IPS DF 6.9 (cell line): ENCODE measurements at regions not wholly inside any gene's neighbourhood (a gene's known extent, or its start where the extent isn't known, plus 50 kb on each side); places are given as distances from the start of the nearest gene placed in this dataset.

ENCODE experiments used
- DNase-seq: peaks from one replicate; pipeline ENCODE4 v3.0.0-alpha.2; 2013; ENCODE audit warnings: low read depth, low spot score
- H3K27ac ChIP-seq: one replicate; pipeline ENCODE4 v1.5.1; 2013; ENCODE audit warnings: low read length, control low read depth
- H3K27me3 ChIP-seq: 2 replicates; pipeline ENCODE4 v1.6.1; 2013; ENCODE audit warnings: mild to moderate bottlenecking, low read length; ENCODE audit not compliant: control insufficient read depth, insufficient read depth
- H3K36me3 ChIP-seq: 2 replicates; pipeline ENCODE4 v1.6.1; 2013; ENCODE audit warnings: low read length; ENCODE audit not compliant: control insufficient read depth, insufficient read depth
- H3K4me1 ChIP-seq: 2 replicates; pipeline ENCODE4 v1.6.1; 2013; ENCODE audit warnings: low read length; ENCODE audit not compliant: control insufficient read depth, insufficient read depth
- H3K4me3 ChIP-seq: 2 replicates; pipeline ENCODE4 v1.5.1; 2013; ENCODE audit warnings: mild to moderate bottlenecking, low read length
- H3K9me3 ChIP-seq: 2 replicates; pipeline ENCODE4 v1.6.1; 2013; ENCODE audit warnings: low read length, inconsistent platforms; ENCODE audit not compliant: control insufficient read depth, insufficient read depth
- WGBS: extraction: QIAGEN DNeasy Blood & Tissue Kit; methylation state at CpG from one replicate; pipeline ENCODE4 v1.1.7; 2013; ENCODE audit warnings: mixed read lengths, missing lambda C conversion rate; ENCODE audit not compliant: insufficient read length, insufficient coverage; 5-methylcytosine and 5-hydroxymethylcytosine counted together

DNA sequence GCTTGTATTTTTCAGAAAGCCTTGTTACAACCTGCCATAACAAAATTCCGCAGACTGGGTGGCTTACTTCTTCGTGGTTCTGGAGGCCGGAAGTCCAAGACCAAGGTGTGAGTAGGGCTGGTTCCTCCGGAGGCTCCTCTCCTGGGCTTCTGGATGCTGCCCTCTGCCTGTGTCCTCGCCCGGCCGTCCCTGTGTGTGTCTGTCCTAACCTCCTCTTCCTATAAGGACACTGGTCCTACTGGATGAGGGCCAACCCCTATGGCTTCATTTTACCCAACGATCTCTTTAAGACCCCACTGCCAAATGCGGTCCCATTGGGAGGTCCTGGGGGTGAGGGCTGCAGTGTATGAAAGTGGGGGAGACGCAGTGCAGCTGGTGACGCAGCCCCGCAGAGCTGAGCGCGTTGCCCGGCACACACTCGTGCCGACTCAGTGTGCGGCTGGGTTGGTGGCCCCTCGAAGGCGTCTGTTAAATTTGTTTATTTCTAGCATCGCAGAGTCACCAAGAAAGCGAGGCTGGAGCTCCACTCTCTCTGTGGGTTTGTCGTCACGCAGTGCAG is 116.7 kb downstream of the SOX1 start:
- no peak overlapping the region for H3K4me3 ChIP-seq
- no CpG with 5 or more reads among the region's 24 CpGs for WGBS
- no peaks in the 10 kb centered on the region for H3K4me1 ChIP-seq
- no peaks in the 10 kb centered on the region for H3K9me3 ChIP-seq
- H3K36me3 ChIP-seq = no peaks in the 10 kb centered on the region
- no peak for DNase-seq
- H3K27me3 ChIP-seq = no peaks in the 10 kb centered on the region
- no peak overlapping the region for H3K27ac ChIP-seq

DNA sequence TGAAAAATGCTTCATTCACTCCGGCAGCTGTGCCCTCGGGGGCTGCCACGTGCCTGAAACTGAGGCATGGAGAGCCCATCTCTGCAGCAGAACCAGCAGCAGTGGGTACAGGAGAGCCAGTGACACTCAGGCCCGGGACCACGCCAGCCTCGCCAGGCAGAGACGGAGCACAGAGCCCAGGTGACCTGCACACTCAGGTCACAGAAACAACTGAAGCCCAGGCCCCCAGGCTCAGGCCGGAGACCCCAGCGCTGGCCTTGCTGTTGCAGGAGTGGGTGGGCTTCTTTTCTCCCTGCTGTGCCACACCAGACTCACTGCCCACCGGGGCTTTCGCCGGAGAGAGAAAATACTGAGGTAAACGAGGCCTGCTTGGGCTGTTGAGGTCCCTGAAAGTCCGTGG is 117.3 kb downstream of the SOX1 start:
- WGBS = no CpG with 5 or more reads among the region's 14 CpGs
- H3K27me3 ChIP-seq = no peaks in the 10 kb centered on the region
- H3K9me3 ChIP-seq = no peaks in the 10 kb centered on the region
- no peak for DNase-seq
- no peak overlapping the region for H3K4me3 ChIP-seq
- no peaks in the 10 kb centered on the region for H3K36me3 ChIP-seq
- no peaks in the 10 kb centered on the region for H3K4me1 ChIP-seq
- no peak overlapping the region for H3K27ac ChIP-seq

DNA sequence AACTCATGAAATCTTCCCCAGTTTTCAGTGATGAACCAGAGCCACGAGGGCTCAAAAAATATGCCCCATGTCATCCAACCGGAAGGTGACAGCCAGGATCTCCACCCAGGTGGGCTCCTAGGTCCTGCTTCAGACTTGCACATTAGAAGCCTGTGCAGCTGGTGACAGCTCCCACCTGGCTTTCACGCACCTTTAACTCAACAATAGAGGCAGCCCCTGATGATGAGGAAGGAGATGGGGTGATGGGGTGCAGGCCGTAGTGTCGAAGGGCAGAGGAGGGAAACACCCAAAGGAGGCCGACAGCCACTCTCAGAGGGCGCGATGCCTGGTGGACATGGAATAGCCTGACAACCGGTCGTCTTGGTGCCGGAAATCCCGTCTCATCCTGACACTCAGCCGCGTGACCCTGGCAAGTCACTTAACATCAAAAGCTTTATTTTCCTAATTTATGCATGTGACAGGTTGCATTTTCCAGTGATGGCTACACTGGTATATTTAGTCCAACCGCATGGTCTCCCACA is 118.0 kb downstream of the SOX1 start:
- no CpG with 5 or more reads among the region's 15 CpGs for WGBS
- H3K4me1 ChIP-seq = no peaks in the 10 kb centered on the region
- H3K9me3 ChIP-seq = no peaks in the 10 kb centered on the region
- H3K27ac ChIP-seq = no peak overlapping the region
- H3K4me3 ChIP-seq = no peak overlapping the region
- H3K27me3 ChIP-seq = no peaks in the 10 kb centered on the region
- no peak for DNase-seq
- H3K36me3 ChIP-seq = no peaks in the 10 kb centered on the region

DNA sequence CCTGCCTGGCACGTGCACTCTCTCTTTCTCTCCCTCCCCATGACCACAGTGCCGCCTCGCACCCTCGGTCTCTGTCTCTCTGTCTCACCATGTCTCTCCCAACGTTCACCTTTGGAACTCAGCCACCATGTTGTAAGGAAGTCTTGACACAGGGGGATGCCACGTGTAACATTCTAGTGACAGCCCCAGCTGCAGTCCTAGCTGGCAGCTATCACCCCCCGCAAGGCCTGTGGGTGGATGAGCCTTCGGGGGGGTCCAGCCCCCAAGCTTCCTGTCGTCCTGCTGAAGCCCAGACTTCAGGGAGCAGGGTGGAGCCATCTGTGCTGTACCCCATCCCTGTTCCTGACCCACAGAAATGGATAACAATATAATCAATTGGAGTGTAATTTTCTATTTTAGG is 118.5 kb downstream of the SOX1 start:
- H3K27ac ChIP-seq = no peak overlapping the region
- H3K9me3 ChIP-seq = no peaks in the 10 kb centered on the region
- no peaks in the 10 kb centered on the region for H3K27me3 ChIP-seq
- no peaks in the 10 kb centered on the region for H3K36me3 ChIP-seq
- no peaks in the 10 kb centered on the region for H3K4me1 ChIP-seq
- WGBS = no CpG with 5 or more reads among the region's 9 CpGs
- H3K4me3 ChIP-seq = no peak overlapping the region
- DNase-seq = no peak

- H3K9me3 ChIP-seq = no peaks in the 10 kb centered on the region
- WGBS = no CpG with 5 or more reads among the region's 6 CpGs
- DNase-seq = no peak
- H3K4me3 ChIP-seq = no peak overlapping the region
- no peaks in the 10 kb centered on the region for H3K27me3 ChIP-seq
- no peak overlapping the region for H3K27ac ChIP-seq
- H3K36me3 ChIP-seq = no peaks in the 10 kb centered on the region
- H3K4me1 ChIP-seq = no peaks in the 10 kb centered on the region
These were observed 119.1 kb downstream of the SOX1 start for GRCh38 chr13:112186091-112186490.

DNA sequence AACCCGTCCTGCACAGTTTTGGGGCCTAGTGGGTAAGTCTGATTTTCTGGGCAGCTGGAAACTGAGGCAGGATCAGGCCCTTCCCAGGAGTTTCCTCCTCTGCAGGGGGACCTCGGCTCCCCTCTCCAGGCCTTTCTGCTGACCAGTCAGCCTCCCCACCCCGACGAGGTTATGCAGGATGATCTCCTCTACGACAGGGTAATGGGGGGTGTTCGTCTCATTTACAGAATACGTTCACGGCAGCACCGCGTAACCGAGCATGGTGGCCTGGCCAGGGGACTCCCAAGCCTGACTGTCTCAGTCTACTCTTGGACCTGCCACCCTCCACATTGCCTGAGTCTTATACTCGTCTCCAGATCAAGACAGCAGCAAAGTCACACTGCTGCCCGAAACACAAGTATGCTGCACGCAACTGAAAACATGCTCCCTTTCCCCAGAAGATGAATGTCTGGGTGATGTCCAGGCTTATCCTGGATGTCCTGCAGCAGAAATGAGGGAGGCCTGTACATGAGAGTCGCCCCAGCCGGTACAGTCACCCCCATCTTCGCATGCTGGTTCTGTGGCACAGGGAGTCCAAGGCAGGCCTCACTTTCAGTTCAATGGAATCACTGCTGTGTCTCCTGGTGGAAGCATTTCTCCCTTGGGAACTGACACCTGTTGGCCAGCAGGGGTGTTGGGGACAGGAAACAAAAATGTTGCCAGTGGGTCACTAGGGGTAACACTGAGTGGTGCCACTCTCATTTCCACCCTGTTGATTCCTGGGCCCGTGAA is 120.8 kb downstream of the SOX1 start:
- Histone ChIP-seq H3K27me3 (no peaks in the 10 kb centered on the region), H3K9me3 (no peaks in the 10 kb centered on the region), H3K4me1 (no peaks in the 10 kb centered on the region), H3K4me3 (no peak overlapping the region), H3K36me3 (no peaks in the 10 kb centered on the region), H3K27ac (no peak overlapping the region)
- no peak for DNase-seq
- no CpG with 5 or more reads among the region's 18 CpGs for WGBS

GRCh38 chr13:112188298-112188610 is 121.3 kb downstream of the SOX1 start:
- no CpG with 5 or more reads among the region's 6 CpGs for WGBS
- Histone ChIP-seq H3K9me3 (no peaks in the 10 kb centered on the region), H3K4me3 (no peak overlapping the region), H3K4me1 (no peaks in the 10 kb centered on the region), H3K27me3 (no peaks in the 10 kb centered on the region), H3K27ac (no peak overlapping the region), H3K36me3 (no peaks in the 10 kb centered on the region)
- DNase-seq = no peak

DNA sequence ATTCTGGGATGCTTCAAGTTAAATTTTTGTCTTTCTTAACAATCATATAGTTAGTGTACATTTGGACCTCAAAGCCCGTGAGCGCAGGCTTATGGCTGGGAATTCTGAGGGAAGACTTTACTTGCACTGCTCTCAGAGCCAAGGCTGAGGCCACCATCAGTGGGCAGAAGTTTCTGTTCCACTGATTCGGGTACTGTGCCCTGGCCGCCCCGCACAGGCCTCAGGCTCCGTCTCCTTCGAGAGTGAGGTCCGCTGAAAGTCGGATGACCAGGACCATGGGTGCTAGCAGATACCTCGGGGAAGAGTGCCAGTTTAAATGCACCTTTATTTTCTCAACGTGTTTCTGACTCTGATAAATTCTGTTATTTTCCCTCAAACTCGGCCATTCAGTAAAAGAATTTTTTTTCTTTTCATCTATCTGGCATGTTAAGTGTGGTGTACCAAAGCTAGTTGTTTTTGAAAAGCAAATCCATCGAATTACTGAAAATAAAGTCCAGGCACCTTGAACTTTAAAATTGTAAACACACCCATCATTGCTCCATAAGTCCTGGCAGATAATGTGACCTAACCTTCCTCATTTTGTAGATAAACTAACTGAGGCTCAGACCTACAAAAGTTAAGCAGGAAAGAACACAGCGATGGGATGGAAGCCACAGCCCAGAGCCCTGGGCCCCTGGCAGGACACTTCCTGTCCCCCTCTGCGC is 126.7 kb downstream of the SOX1 start:
- no CpG with 5 or more reads among the region's 15 CpGs for WGBS
- Histone ChIP-seq H3K27ac (no peak overlapping the region), H3K27me3 (no peaks in the 10 kb centered on the region), H3K4me3 (no peak overlapping the region), H3K4me1 (no peaks in the 10 kb centered on the region), H3K36me3 (no peaks in the 10 kb centered on the region), H3K9me3 (no peaks in the 10 kb centered on the region)
- DNase-seq = no peak

- no peaks in the 10 kb centered on the region for H3K27me3 ChIP-seq
- no peaks in the 10 kb centered on the region for H3K9me3 ChIP-seq
- no peaks in the 10 kb centered on the region for H3K36me3 ChIP-seq
- no peak overlapping the region for H3K4me3 ChIP-seq
- no peak for DNase-seq
- no peak overlapping the region for H3K27ac ChIP-seq
- H3K4me1 ChIP-seq = no peaks in the 10 kb centered on the region
- no CpG with 5 or more reads among the region's 22 CpGs for WGBS
These were observed 127.2 kb downstream of the SOX1 start for GRCh38 chr13:112194167-112194530.

GRCh38 chr13:112194579-112194978 is 127.6 kb downstream of the SOX1 start:
- WGBS = no CpG with 5 or more reads among the region's 31 CpGs
- no peaks in the 10 kb centered on the region for H3K4me1 ChIP-seq

More at GRCh38 chr13:112194579-112194978, 127.6 kb downstream of the SOX1 start:
- Histone ChIP-seq H3K27me3 (no peaks in the 10 kb centered on the region), H3K9me3 (no peaks in the 10 kb centered on the region), H3K27ac (no peak overlapping the region), H3K4me3 (no peak overlapping the region), H3K36me3 (no peaks in the 10 kb centered on the region)
- no peak for DNase-seq
